Neural cell (in vitro differentiated cells): ENCODE measurements at regions not wholly inside any gene's neighbourhood (a gene's known extent, or its start where the extent isn't known, plus 50 kb on each side); places are given as distances from the start of the nearest gene placed in this dataset.

Experiments used
- H2AFZ ChIP-seq: fragments of 200-600, 300-800 bp; sonication (generic), shearing (Covaris generic); 2 replicates; pipeline ENCODE4 v1.6.0; 2014; ENCODE audit warnings: low read depth, mild to moderate bottlenecking, antibody characterized with exemption, low read length, moderate library complexity
- H3F3A ChIP-seq: fragments of 200-600 bp; shearing (Covaris generic); 2 replicates; pipeline ENCODE4 v1.6.1; 2016; ENCODE audit warnings: mild to moderate bottlenecking, moderate library complexity, mixed read lengths, antibody characterized with exemption, low read length; ENCODE audit not compliant: insufficient read depth, poor library complexity, severe bottlenecking
- H3K27ac ChIP-seq: fragments of 200-600, 300-800 bp; sonication (generic), shearing (Covaris generic); 2 replicates; pipeline ENCODE4 v1.5.1; 2014; ENCODE audit warnings: mild to moderate bottlenecking, low read length, moderate library complexity
- H3K27me3 ChIP-seq: fragments of 300-800, 200-600 bp; sonication (generic), shearing (Covaris generic); 2 replicates; pipeline ENCODE4 v1.6.0; 2014; ENCODE audit warnings: mild to moderate bottlenecking, low read depth, low read length, moderate library complexity; ENCODE audit not compliant: insufficient read depth
- H3K36me3 ChIP-seq: fragments of 300-800, 200-600 bp; sonication (generic), shearing (Covaris generic); 2 replicates; pipeline ENCODE4 v1.5.1; 2014; ENCODE audit warnings: mild to moderate bottlenecking, antibody characterized with exemption, low read length, moderate library complexity; ENCODE audit not compliant: insufficient read depth
- H3K4me2 ChIP-seq: fragments of 300-800, 200-600 bp; sonication (generic), shearing (Covaris generic); 2 replicates; pipeline ENCODE4 v1.6.0; 2014; ENCODE audit warnings: mild to moderate bottlenecking, low read length
- H3K4me3 ChIP-seq: fragments of 300-800, 200-600 bp; sonication (generic), shearing (Covaris generic); 2 replicates; pipeline ENCODE4 v1.5.1; 2014; ENCODE audit warnings: mild to moderate bottlenecking, low read length, moderate library complexity
- H3K79me2 ChIP-seq: fragments of 200-600 bp; shearing (Covaris generic); replicated peaks from 2 replicates; pipeline ENCODE4 v1.6.0; 2014; ENCODE audit warnings: mild to moderate bottlenecking, low read length, moderate library complexity; ENCODE audit not compliant: insufficient read depth
- H3K9ac ChIP-seq: fragments of 300-800, 200-600 bp; sonication (generic), shearing (Covaris generic); 2 replicates; pipeline ENCODE4 v1.6.1; 2016; ENCODE audit warnings: mild to moderate bottlenecking, low read length, mixed read lengths
- H3K9me2 ChIP-seq: fragments of 200-600 bp; shearing (Covaris generic); 2 replicates; pipeline ENCODE4 v1.6.1; 2016; ENCODE audit warnings: mild to moderate bottlenecking, low read length, mixed read lengths; ENCODE audit not compliant: insufficient read depth
- H3K9me3 ChIP-seq: fragments of 200-600, 300-800 bp; sonication (generic), shearing (Covaris generic); 2 replicates; pipeline ENCODE4 v1.6.1; 2016; ENCODE audit warnings: mild to moderate bottlenecking, mixed run types, low read length, moderate library complexity, mixed read lengths
- H4K20me1 ChIP-seq: fragments of 200-600 bp; shearing (Covaris generic); 2 replicates; pipeline ENCODE4 v1.6.1; 2016; ENCODE audit warnings: mild to moderate bottlenecking, mixed run types; ENCODE audit not compliant: insufficient read depth
- EP300 ChIP-seq: fragments of 450-650 bp; conservative IDR thresholded peaks from 2 replicates; pipeline ENCODE4 v1.6.1; 2014; ENCODE audit warnings: antibody characterized with exemption, mild to moderate bottlenecking, moderate library complexity; ENCODE audit not compliant: poor library complexity, severe bottlenecking
- EZH2 ChIP-seq: fragments of 200-600, 300-800 bp; shearing (Covaris generic), sonication (generic); IDR thresholded peaks from 2 replicates; pipeline ENCODE4 v1.6.1; 2014; ENCODE audit warnings: antibody characterized with exemption, low read length, borderline replicate concordance, mild to moderate bottlenecking; ENCODE audit not compliant: insufficient read depth, poor library complexity, severe bottlenecking
- MXI1 ChIP-seq: fragments of 450-650 bp; conservative IDR thresholded peaks from 2 replicates; pipeline ENCODE4 v1.6.1; 2014; ENCODE audit warnings: antibody characterized with exemption, mild to moderate bottlenecking; ENCODE audit not compliant: poor library complexity, severe bottlenecking
- POLR2AphosphoS5 ChIP-seq: IDR thresholded peaks from 2 replicates; pipeline ENCODE4 v1.6.1; 2012
- RAD21 ChIP-seq: fragments of 450-650 bp; conservative IDR thresholded peaks from 2 replicates; pipeline ENCODE4 v1.6.1; 2014; ENCODE audit warnings: antibody characterized with exemption, mild to moderate bottlenecking, moderate library complexity
- SMC3 ChIP-seq: fragments of 450-650 bp; conservative IDR thresholded peaks from 2 replicates; pipeline ENCODE4 v1.6.1; 2014; ENCODE audit warnings: antibody characterized with exemption, mild to moderate bottlenecking, moderate library complexity; ENCODE audit not compliant: poor library complexity
- TAF1 ChIP-seq: IDR thresholded peaks from 2 replicates; pipeline ENCODE4 v1.6.1; 2012; ENCODE audit warnings: low read depth
- TF ChIP-seq, protein P1 (sequence below): fragments of 450-650 bp; IDR thresholded peaks from 2 replicates; pipeline ENCODE4 v1.5.1; 2014; ENCODE audit warnings: antibody characterized with exemption, mild to moderate bottlenecking, moderate library complexity; ENCODE audit not compliant: poor library complexity, severe bottlenecking
- TF ChIP-seq, protein P2 (sequence below): IDR thresholded peaks from 2 replicates; pipeline ENCODE4 v1.6.1; 2012; ENCODE audit warnings: borderline replicate concordance

GRCh38 chr13:22644941-22645340 is 535.8 kb upstream of the SGCG start:
- no peak overlapping the region for H2AFZ ChIP-seq
- no peaks in the 10 kb centered on the region for H4K20me1 ChIP-seq
- no peaks in the 10 kb centered on the region for H3K9me3 ChIP-seq
- H3K9ac ChIP-seq = no peak overlapping the region
- no peak overlapping the region for H3K27ac ChIP-seq
- H3K79me2 ChIP-seq = no peaks in the 10 kb centered on the region
- TF ChIP-seq EZH2 (no peak), TAF1 (no peak), RAD21 (no peak), MXI1 (no peak), EP300 (no peak), POLR2AphosphoS5 (no peak), SMC3 (no peak)
- TF ChIP-seq, protein P1, sequence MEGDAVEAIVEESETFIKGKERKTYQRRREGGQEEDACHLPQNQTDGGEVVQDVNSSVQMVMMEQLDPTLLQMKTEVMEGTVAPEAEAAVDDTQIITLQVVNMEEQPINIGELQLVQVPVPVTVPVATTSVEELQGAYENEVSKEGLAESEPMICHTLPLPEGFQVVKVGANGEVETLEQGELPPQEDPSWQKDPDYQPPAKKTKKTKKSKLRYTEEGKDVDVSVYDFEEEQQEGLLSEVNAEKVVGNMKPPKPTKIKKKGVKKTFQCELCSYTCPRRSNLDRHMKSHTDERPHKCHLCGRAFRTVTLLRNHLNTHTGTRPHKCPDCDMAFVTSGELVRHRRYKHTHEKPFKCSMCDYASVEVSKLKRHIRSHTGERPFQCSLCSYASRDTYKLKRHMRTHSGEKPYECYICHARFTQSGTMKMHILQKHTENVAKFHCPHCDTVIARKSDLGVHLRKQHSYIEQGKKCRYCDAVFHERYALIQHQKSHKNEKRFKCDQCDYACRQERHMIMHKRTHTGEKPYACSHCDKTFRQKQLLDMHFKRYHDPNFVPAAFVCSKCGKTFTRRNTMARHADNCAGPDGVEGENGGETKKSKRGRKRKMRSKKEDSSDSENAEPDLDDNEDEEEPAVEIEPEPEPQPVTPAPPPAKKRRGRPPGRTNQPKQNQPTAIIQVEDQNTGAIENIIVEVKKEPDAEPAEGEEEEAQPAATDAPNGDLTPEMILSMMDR = no peak
- TF ChIP-seq, protein P2, sequence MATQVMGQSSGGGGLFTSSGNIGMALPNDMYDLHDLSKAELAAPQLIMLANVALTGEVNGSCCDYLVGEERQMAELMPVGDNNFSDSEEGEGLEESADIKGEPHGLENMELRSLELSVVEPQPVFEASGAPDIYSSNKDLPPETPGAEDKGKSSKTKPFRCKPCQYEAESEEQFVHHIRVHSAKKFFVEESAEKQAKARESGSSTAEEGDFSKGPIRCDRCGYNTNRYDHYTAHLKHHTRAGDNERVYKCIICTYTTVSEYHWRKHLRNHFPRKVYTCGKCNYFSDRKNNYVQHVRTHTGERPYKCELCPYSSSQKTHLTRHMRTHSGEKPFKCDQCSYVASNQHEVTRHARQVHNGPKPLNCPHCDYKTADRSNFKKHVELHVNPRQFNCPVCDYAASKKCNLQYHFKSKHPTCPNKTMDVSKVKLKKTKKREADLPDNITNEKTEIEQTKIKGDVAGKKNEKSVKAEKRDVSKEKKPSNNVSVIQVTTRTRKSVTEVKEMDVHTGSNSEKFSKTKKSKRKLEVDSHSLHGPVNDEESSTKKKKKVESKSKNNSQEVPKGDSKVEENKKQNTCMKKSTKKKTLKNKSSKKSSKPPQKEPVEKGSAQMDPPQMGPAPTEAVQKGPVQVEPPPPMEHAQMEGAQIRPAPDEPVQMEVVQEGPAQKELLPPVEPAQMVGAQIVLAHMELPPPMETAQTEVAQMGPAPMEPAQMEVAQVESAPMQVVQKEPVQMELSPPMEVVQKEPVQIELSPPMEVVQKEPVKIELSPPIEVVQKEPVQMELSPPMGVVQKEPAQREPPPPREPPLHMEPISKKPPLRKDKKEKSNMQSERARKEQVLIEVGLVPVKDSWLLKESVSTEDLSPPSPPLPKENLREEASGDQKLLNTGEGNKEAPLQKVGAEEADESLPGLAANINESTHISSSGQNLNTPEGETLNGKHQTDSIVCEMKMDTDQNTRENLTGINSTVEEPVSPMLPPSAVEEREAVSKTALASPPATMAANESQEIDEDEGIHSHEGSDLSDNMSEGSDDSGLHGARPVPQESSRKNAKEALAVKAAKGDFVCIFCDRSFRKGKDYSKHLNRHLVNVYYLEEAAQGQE = no peak
- H3K9me2 ChIP-seq = no peaks in the 10 kb centered on the region
- no peaks in the 10 kb centered on the region for H3K36me3 ChIP-seq
- H3K4me2 ChIP-seq = no peak overlapping the region
- no peaks in the 10 kb centered on the region for H3K27me3 ChIP-seq
- H3K4me3 ChIP-seq = no peak overlapping the region
- H3F3A ChIP-seq = no peaks in the 10 kb centered on the region

DNA sequence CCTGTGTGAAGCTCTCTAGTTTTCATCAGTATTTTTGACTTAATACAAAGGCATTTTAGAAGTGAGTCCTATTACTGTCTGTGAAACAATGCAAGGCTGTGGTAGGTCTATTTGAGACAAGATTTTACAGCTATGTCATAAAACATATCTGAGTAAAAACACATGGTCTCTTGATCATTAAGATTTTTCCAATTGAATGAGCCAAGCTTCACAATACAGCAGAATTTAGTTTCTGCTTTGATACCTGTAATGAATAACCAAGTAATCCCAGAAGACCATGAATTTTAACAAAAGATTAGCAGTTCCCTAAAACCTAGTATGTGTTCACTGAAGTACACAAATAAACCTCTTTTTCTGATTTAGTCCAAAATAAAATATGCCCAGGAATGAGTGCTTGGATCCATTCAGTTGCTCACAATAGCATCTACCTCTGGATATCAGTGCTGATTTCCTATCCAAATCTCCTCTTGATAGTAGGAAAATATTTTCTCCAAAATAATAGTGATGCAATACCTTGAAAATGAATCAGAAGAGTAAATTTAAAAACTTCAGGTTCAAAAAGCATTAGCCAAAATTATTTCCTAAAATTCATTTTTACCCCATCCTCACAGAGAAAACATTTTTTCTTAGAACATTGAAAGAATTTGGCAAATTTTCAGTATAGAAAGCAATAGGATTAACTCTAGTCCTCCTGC is 533.5 kb upstream of the SGCG start:
- Histone ChIP-seq H2AFZ (no peak overlapping the region), H3K9me2 (no peaks in the 10 kb centered on the region), H3K27ac (no peak overlapping the region), H3K9me3 (no peaks in the 10 kb centered on the region), H3K4me2 (no peak overlapping the region), H3K79me2 (no peaks in the 10 kb centered on the region), H3F3A (no peaks in the 10 kb centered on the region), H3K4me3 (no peak overlapping the region), H4K20me1 (no peaks in the 10 kb centered on the region), H3K9ac (no peak overlapping the region), H3K27me3 (no peaks in the 10 kb centered on the region), H3K36me3 (no peaks in the 10 kb centered on the region)
- no peak for TF ChIP-seq EP300
- TF ChIP-seq POLR2AphosphoS5 = no peak
- no peak for TF ChIP-seq SMC3
- no peak for TF ChIP-seq RAD21
- TF ChIP-seq MXI1 = no peak
- TF ChIP-seq, protein P2 = no peak
- no peak for TF ChIP-seq EZH2
- no peak for TF ChIP-seq TAF1
- TF ChIP-seq, protein P1 = no peak
